Caki2 (cell line): ENCODE measurements at regions not wholly inside any gene's neighbourhood (a gene's known extent, or its start where the extent isn't known, plus 50 kb on each side); places are given as distances from the start of the nearest gene placed in this dataset.

Experiments
- DNase-seq: peaks from one replicate; pipeline ENCODE4 v3.0.0-alpha.2; 2015; ENCODE audit warnings: low read depth
- in situ Hi-C: cut with HindIII; loops from 2 replicates; pipeline ENCODE4 v1.10.0; 2016; ENCODE audit warnings: low sequenced_read_pairs, low pct_unique_long_range_greater_than_20kb, mixed read lengths

DNA sequence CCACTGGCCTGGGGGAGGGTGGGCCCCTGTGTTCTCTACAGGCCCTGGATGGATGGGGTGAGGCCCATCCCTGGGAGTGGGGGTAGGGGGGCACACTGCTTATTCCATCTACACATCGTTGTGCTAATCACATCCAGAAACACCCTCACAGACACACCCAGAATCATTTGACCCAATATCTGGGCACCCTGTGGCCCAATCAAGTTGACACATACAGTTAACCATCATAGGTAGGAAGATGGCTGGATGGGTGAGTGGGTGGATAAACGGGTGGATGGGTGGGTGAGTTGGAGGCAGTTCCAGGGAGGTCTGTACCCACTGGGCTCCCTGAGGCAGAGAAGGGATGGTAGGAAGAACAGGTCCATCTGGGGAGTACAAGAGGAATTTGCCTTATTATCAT is 81.3 kb upstream of the LINC01488 start:
- DNase-seq = no peak
- in situ Hi-C loops = no loop called here

DNA sequence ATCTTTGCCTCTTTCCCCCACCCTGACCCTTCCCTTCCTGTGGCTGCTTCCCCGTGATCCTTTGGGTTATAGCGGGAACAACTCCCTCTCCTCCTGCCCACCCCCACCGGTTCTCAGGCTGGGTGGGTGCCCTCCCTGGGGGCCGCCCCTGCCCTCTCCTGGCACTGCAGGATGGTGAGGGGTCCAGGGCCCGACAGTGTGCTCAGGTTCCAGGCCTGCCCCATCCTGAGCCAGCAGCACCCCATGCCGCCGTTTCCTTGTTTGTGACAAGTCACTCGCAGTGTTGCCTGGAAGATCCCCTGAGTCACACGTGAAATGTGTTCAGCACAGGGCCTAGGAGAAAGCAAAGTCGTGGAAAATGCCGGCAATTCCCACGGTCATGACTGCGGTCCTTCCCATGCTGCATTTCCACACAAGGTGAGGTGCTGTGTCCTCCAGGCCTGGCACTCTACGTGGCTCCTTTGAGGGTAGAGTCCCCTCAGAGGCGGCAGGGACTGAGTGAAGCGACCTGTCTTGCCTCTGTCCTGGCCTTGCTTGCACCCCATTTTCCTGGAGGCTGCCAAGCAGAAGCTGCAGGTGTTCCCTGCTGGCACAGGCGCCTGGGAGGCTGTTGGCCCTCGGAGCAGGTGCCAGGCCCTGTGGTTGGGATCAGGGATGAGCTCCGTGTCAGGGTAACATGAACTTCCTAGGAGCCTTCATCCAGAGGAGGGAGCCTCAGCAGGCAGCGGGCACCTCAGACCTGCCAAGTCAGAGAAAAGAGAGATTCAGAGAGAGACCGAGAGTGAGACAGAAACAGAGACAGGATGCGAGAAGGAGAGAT is 80.5 kb upstream of the LINC01488 start:
- in situ Hi-C loops = no loop called here

DNA sequence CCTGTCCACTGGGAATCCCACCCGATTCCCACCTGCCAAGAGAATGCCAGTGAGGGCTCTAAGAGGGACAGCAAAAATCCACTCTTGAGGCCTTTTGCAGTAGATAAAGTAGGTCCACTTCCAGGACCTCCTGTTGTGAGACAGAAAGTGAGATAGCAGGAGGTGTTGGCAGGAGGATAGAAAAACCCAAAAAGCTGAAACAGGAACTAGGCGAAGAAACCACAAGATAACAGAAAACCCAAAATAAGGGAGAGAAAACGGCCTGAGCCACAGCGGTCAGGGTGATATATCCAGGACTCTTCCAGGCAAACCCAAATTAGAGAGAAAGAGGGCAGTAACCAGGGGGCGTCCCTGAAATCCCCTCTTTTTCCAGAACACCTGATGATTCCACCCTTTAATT is 79.7 kb upstream of the LINC01488 start:
- in situ Hi-C loops = no loop called here
- DNase-seq = no peak

More for the DNA sequence above, 80.5 kb upstream of the LINC01488 start:
- DNase-seq = no peak

DNA sequence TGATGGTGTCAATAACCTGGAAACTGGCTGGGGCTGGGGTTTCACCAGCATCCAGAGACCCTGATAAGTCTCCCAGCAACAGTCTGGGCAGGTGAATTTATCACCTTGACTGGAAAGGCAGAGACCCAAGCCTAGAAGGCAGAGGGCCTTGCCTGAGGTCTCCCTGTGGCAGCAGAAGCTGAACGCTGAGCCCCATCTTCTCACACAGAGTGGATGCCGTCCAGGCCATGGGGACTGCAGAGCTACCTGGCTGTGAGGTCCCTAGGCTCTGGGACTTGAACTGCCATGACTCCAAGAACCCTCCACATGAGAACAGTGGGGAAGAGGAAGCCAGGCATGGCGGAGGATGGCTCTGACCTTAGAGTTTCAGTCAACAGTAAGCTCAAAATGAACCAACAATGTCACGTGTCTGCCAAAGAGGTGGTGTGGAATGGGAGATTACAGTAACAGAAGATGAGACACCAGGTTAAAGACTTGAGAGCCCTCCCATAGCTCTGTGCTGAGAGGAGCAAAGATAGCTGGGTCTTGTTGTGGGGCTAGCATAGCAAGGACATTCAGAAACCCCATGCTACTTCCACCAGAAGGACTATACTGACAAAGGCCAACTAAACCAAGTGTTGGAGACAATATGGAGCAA is 79.1 kb upstream of the LINC01488 start:
- in situ Hi-C loops = no loop called here

DNA sequence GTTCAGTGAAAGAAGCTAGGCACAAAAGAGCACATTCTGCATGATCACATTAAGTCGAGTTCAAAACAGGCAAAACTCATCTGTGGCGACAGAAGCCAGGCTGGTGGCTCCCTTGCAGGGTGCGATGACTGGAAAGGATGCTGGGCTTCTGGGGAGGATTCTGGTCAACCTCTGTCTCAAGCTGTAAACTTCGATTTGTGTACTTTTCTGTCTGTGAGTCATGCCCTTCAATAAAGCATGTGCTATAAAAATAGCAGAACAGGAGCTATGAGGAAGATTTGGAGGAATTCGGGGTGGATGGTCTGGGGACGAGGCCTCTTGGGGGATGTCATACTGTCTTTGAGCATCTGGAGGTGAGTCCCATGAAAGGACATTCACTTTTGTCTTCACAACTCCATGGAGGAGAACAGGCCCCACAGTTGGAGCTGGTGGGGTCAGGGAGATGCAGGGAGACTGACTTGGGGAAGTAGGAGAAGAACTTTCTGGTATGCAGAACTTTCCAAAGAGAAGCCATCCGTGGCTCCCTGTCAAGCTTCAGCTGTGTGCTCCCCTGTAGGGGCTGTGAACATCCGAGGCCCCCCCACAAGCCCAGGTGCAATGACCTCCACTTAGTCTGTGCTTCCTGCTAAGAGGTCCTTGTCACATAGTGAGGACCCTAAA is 77.8 kb upstream of the LINC01488 start:
- in situ Hi-C loops = no loop called here
- no peak for DNase-seq

More for the DNA sequence above, 79.1 kb upstream of the LINC01488 start:
- DNase-seq = no peak

DNA sequence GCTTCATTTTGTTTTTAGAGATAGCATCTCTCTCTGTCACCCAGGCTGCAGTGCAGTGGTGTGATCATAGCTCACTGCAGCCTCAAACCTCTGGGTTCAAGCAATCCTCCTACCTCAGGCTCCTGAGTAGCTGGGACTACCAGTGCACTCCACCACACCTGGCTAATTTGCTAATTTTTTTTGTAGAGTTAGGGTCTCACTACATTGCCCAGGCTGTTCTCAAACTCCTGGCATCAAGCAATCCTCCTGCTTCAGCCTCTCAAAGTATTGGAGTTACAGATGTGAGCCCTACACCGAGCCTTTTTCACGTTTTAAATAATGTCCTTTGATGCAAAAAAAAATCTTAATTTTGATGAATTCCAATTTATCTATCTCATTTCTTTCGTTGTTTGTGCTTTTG is 75.4 kb upstream of the LINC01488 start:
- in situ Hi-C loops = no loop called here
- DNase-seq = no peak

GRCh38 chr11:69409812-69410645 is 71.4 kb upstream of the LINC01488 start:
- DNase-seq = no peak
- in situ Hi-C loops = no loop called here

GRCh38 chr11:69411257-69411924 is 70.1 kb upstream of the LINC01488 start:
- in situ Hi-C loops = no loop called here

DNA sequence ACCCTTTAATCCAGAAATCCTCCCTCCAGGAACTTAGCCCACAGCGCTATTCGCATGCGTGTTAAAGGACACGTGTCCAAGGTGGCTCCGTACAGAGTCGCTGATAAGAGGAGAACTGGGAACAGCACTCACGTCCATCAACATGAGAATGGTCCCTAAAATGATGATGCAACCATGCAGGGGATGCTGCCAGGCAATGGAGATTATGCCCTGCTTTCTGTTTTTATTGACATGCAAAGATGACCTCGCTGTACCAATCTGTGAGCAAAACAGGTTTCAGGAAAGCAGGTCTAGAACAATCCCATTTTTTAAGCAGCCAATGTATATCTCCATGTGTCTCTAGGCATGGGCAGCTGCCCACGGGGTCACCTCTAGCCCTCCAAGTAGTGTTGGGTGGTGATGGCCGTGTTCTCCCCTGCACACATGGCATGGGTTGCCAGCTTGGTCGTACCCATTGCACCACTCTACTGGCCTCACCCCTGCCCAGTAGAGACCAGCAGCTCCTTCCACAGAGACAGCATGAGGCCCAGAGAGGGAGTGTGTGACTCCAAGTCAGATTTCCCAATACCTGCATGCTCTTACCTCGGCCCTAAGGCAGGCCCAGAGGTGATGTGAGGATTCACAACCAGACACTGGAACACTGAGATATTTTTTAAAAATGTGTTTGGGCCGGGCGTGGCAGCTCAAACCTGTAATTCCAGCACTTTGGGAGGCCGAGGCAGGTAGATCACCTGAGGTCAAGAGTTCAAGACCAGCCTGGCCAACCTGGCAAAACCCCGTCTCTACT is 68.3 kb upstream of the LINC01488 start:
- no peak for DNase-seq
- in situ Hi-C loops = no loop called here

More at GRCh38 chr11:69411257-69411924, 70.1 kb upstream of the LINC01488 start:
- DNase-seq = no peak

GRCh38 chr11:69413993-69414392 is 67.5 kb upstream of the LINC01488 start:
- in situ Hi-C loops = no loop called here

DNA sequence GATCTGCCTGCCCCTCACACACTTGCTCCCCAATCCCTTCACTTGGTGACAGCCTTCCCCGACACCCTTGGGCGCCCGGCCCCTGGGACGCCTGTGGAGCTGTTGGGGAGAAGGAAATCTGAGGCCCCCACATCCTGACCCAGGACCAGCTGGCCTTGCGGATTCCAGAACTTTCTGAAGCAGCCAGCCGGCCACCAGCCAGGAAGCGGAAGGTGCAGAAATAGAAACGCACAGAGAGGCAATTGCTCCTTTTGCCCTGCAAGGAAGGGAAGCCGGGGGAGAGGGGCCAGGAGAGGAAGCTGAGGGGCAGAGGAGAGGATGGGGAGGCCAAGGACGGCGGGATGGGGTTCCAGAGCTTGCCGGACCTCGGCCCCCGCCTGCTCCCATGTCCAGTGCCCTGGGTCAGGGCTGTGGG is 66.7 kb upstream of the LINC01488 start:
- in situ Hi-C loops = no loop called here
- no peak for DNase-seq

More at GRCh38 chr11:69413993-69414392, 67.5 kb upstream of the LINC01488 start:
- no peak for DNase-seq

DNA sequence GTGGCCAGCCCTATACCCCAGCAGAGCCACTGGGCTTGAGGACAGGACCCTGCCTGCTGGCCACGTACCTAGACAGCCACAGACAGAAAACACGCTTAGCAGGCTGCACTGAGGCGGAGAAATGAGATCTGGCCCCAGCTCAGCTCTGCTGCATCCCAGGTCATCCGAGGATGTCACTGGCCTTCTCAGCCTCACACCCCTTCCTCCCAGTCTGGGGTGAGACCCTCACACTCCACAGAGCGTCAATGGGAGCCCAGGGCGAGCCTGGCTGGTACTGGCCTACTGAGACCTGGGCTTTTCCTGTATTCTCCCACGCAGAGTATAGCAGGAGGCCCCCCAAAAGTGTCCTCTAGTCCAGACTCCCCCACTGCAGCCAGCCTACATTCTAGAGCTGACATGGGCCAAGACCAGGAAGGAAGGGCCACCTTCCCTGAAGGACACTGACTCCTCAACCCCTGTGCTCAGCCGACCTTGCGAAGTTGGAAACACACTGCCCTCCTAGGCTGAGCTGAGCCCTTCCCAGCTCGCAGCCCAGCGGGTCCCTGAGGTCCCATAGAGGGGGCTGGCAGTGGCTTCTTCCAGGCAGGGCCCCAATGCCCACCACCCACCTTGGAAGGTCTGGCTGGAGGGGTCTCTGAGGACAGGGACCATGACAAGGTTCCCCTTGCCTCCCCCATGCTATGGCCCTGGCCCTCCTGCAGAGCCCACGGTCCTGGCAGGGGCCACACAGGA is 65.9 kb upstream of the LINC01488 start:
- in situ Hi-C loops = no loop called here

GRCh38 chr11:69416143-69416515 is 65.3 kb upstream of the LINC01488 start:
- in situ Hi-C loops = no loop called here
- DNase-seq = no peak

More for the DNA sequence above, 65.9 kb upstream of the LINC01488 start:
- DNase-seq = no peak

GRCh38 chr11:69416762-69417698 is 64.4 kb upstream of the LINC01488 start:
- in situ Hi-C loops = no loop called here
- DNase-seq = no peak

DNA sequence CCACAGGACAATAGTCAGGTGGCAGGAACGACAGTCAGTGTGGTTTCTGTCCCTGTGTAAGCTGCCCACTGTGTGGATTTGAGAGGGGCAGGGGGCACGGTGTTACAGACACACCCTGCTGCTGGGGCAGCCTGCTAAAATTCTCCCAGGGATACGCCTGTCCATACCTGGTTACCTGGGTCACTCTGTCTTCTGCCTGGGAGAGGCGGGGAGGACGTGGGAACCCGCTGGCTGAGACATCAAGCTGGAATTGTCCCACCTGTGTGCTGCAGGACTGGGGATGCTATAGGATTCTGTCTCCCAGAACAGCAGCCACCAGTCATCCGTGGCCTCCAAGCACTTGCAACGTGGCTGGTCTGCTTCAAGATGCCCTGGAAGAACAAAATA is 63.8 kb upstream of the LINC01488 start:
- DNase-seq = no peak
- in situ Hi-C loops = no loop called here
